ENCODE measurements at regions not wholly inside any gene's neighbourhood (a gene's known extent, or its start where the extent isn't known, plus 50 kb on each side); places are given as distances from the start of the nearest gene placed in this dataset.

GRCh38 chr17:13750816-13751793 is 149.4 kb upstream of the HS3ST3A1 start:
- no peak for TF ChIP-seq LEF1 (IDR thresholded peaks at IDR 0.05; ENCODE audit: borderline replicate concordance)
- no peak for TF ChIP-seq ELF4 (IDR thresholded peaks at IDR 0.05)
- TF ChIP-seq FOXM1 (IDR thresholded peaks at IDR 0.05; ENCODE audit: borderline replicate concordance): no peak
- no peak for TF ChIP-seq ARNT (IDR thresholded peaks at IDR 0.05)
- no peak for TF ChIP-seq SP1 (IDR thresholded peaks at IDR 0.05)
- TF ChIP-seq ZNF384 (IDR thresholded peaks at IDR 0.05): no peak
- no peak for TF ChIP-seq NFRKB (IDR thresholded peaks at IDR 0.05)
- TF ChIP-seq BHLHE40 (IDR thresholded peaks at IDR 0.05; ENCODE audit: borderline replicate concordance): no peak
